GM12864 (cell line): ENCODE measurements at regions not wholly inside any gene's neighbourhood (a gene's known extent, or its start where the extent isn't known, plus 50 kb on each side); places are given as distances from the start of the nearest gene placed in this dataset.

Experiments
- DNase-seq: peaks from one replicate; pipeline ENCODE4 v3.0.0-alpha.2; 2011; ENCODE audit warnings: low read depth
- H3K4me3 ChIP-seq: 2 replicates; pipeline ENCODE4 v1.5.1; 2011; ENCODE audit warnings: mild to moderate bottlenecking, low read depth, low read length, control low read depth
- CTCF ChIP-seq: IDR thresholded peaks from 2 replicates; pipeline ENCODE4 v1.5.1; 2011; ENCODE audit warnings: low read depth, mild to moderate bottlenecking, moderate library complexity, low read length, control low read depth, inconsistent platforms; ENCODE audit errors: missing control alignments

- H3K4me3 ChIP-seq, result no peak overlapping the region
- DNase-seq, result no peak
- no peak for TF ChIP-seq CTCF
Observed at GRCh38 chr4:124203613-124204238, 508.8 kb downstream of the ANKRD50 start.

- TF ChIP-seq CTCF, result no peak
- no peak overlapping the region for H3K4me3 ChIP-seq
Observed at GRCh38 chr4:124206779-124207605, 505.5 kb downstream of the ANKRD50 start.

GRCh38 chr4:124209211-124209610 is 503.3 kb downstream of the ANKRD50 start:
- no peak overlapping the region for H3K4me3 ChIP-seq
- TF ChIP-seq CTCF, result no peak
- DNase-seq, result no peak

More at GRCh38 chr4:124206779-124207605, 505.5 kb downstream of the ANKRD50 start:
- no peak for DNase-seq

- no peak for DNase-seq
- TF ChIP-seq CTCF, result no peak
- H3K4me3 ChIP-seq, result no peak overlapping the region
Observed at GRCh38 chr4:124209626-124210025, 502.9 kb downstream of the ANKRD50 start.

- TF ChIP-seq CTCF, result no peak
- no peak overlapping the region for H3K4me3 ChIP-seq
- no peak for DNase-seq
Observed at GRCh38 chr4:124210746-124211145, 501.8 kb downstream of the ANKRD50 start.

GRCh38 chr4:124212815-124213630 is 499.5 kb downstream of the ANKRD50 start:
- no peak for DNase-seq
- TF ChIP-seq CTCF, result no peak
- H3K4me3 ChIP-seq, result no peak overlapping the region
